ENCODE measurements at regions not wholly inside any gene's neighbourhood (a gene's known extent, or its start where the extent isn't known, plus 50 kb on each side); places are given as distances from the start of the nearest gene placed in this dataset.

GRCh38 chr14:98728024-98728423, 544.0 kb downstream of the BCL11B start:
- no peak for DNase-seq (ENCODE audit: low read depth)
- H3K36me3 ChIP-seq (ENCODE audit: control insufficient read depth, insufficient read depth, low read length) = no peaks in the 10 kb centered on the region
- no peak overlapping the region for H3K4me3 ChIP-seq (ENCODE audit: low read depth, low read length)
- TF ChIP-seq, protein P1, sequence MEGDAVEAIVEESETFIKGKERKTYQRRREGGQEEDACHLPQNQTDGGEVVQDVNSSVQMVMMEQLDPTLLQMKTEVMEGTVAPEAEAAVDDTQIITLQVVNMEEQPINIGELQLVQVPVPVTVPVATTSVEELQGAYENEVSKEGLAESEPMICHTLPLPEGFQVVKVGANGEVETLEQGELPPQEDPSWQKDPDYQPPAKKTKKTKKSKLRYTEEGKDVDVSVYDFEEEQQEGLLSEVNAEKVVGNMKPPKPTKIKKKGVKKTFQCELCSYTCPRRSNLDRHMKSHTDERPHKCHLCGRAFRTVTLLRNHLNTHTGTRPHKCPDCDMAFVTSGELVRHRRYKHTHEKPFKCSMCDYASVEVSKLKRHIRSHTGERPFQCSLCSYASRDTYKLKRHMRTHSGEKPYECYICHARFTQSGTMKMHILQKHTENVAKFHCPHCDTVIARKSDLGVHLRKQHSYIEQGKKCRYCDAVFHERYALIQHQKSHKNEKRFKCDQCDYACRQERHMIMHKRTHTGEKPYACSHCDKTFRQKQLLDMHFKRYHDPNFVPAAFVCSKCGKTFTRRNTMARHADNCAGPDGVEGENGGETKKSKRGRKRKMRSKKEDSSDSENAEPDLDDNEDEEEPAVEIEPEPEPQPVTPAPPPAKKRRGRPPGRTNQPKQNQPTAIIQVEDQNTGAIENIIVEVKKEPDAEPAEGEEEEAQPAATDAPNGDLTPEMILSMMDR (IDR thresholded peaks at IDR 0.05; ENCODE audit: insufficient read depth, low read depth, low read length) = no peak
- no peaks in the 10 kb centered on the region for H3K27me3 ChIP-seq (ENCODE audit: control insufficient read depth, insufficient read depth, low read length)
- CTCF ChIA-PET = no interaction called here
- POLR2A ChIA-PET = no interaction called here

DNA sequence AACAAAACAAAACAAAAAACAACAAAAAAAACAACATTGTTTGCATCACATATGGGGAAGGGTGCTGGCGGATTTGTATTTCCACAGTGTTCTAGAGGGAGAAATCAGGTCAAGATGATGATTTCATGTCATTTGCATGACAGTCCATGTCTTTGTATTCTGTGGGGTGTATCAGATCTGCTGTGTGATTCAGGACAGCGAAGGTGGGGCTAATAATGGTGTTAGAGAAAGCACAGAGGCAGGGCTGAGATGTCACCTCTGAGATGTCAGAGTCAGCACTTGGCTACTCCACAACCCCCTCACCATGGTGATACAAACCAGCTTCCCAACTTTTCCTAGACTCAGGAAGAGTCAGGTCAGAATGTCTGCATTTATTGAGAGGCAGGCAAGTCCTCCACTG, 543.2 kb downstream of the BCL11B start:
- no peaks in the 10 kb centered on the region for H3K36me3 ChIP-seq (ENCODE audit: control insufficient read depth, insufficient read depth, low read length)
- no peak overlapping the region for H3K4me3 ChIP-seq (ENCODE audit: low read depth, low read length)
- DNase-seq (ENCODE audit: low read depth) = no peak
- TF ChIP-seq, protein P1 (IDR thresholded peaks at IDR 0.05; ENCODE audit: insufficient read depth, low read depth, low read length) = no peak
- ChIA-PET CTCF (no interaction called here), POLR2A (no interaction called here)
- H3K27me3 ChIP-seq (ENCODE audit: control insufficient read depth, insufficient read depth, low read length) = no peaks in the 10 kb centered on the region

DNA sequence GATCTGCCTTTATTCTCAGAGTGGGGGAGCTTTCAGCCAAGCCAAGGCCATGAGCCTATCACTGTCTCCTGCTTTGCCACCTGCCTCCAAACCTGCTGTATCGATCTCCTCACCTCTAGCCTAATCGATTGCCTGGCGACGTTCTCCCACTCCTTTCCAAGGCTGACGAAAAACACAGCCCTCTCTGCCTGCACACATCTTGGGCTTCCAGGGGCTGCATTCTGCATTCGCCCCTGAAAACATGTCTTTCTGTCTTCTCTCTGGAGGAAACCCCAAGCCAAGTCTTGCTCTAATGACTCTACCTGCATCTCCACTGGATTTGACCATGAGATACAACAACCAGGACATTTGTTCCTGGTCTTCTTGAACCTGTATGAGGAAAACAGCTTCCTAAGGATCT, 540.7 kb downstream of the BCL11B start:
- H3K36me3 ChIP-seq (ENCODE audit: control insufficient read depth, insufficient read depth, low read length) = no peaks in the 10 kb centered on the region
- ChIA-PET CTCF (no interaction called here), POLR2A (no interaction called here)
- H3K27me3 ChIP-seq (ENCODE audit: control insufficient read depth, insufficient read depth, low read length) = no peaks in the 10 kb centered on the region
- DNase-seq (ENCODE audit: low read depth) = no peak
- TF ChIP-seq, protein P1 (IDR thresholded peaks at IDR 0.05; ENCODE audit: insufficient read depth, low read depth, low read length) = no peak
- no peak overlapping the region for H3K4me3 ChIP-seq (ENCODE audit: low read depth, low read length)

DNA sequence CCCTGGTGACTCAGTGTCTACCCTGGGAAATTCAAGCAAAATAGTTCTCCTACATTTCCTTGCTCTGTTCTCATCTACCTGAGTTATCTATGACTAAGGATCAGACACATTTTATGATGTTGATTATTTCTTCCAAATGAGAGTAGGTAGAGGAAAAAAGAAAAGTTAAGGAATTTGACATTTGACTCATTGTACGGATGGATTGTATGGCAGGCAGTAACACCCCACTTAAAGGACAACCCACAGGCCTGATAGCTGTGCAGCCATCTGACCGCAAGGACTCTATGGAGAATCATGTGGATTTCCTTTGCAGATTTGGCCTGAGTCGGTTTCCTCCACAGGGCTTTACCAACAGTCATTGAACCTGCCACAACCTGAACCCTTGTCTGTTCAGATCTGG, 540.3 kb downstream of the BCL11B start:
- TF ChIP-seq, protein P1 (IDR thresholded peaks at IDR 0.05; ENCODE audit: insufficient read depth, low read depth, low read length) = no peak
- ChIA-PET CTCF (no interaction called here), POLR2A (no interaction called here)
- Histone ChIP-seq H3K27me3 (ENCODE audit: control insufficient read depth, insufficient read depth, low read length) (no peaks in the 10 kb centered on the region), H3K36me3 (ENCODE audit: control insufficient read depth, insufficient read depth, low read length) (no peaks in the 10 kb centered on the region), H3K4me3 (ENCODE audit: low read depth, low read length) (no peak overlapping the region)
- no peak for DNase-seq (ENCODE audit: low read depth)

DNA sequence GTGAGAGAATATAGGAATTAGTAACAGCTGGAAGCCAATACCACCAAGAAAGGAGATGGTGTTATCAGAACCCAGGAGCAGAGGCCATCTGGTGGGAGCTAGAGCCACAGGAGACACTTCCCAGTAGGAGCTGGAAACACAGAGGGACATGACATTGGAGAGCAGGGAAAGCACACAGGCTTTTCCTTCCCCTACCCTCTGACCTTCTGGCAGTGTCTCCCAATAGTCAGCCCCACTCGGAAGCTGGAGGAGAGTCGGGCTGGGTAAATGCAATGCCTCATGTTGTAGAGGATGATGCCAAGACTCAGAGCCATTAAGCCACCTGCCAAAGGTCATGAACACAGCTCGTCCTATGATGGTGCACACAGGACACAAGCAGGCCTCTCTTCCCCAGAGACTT, 538.5 kb downstream of the BCL11B start:
- no peak for DNase-seq (ENCODE audit: low read depth)
- CTCF ChIA-PET = no interaction called here
- Histone ChIP-seq H3K27me3 (ENCODE audit: control insufficient read depth, insufficient read depth, low read length) (no peaks in the 10 kb centered on the region), H3K36me3 (ENCODE audit: control insufficient read depth, insufficient read depth, low read length) (no peaks in the 10 kb centered on the region), H3K4me3 (ENCODE audit: low read depth, low read length) (no peak overlapping the region)
- TF ChIP-seq, protein P1 (IDR thresholded peaks at IDR 0.05; ENCODE audit: insufficient read depth, low read depth, low read length) = no peak
- POLR2A ChIA-PET = no interaction called here
